Nephron (organoid): ENCODE measurements at regions not wholly inside any gene's neighbourhood (a gene's known extent, or its start where the extent isn't known, plus 50 kb on each side); places are given as distances from the start of the nearest gene placed in this dataset.

Source experiments
- H3K27ac Mint-ChIP-seq, 3 experiments: 2 replicates each; pipeline ENCODE4 v1.8.0; 2020; ENCODE audit warnings: mixed read lengths in 3 of 3, mild to moderate bottlenecking in 2 of 3, moderate library complexity in 1 of 3
- H3K27me3 Mint-ChIP-seq: 2 replicates; pipeline ENCODE4 v1.8.0; 2021; ENCODE audit warnings: low read depth, mild to moderate bottlenecking, moderate library complexity, mixed read lengths
- H3K36me3 Mint-ChIP-seq: 2 replicates; pipeline ENCODE4 v1.8.0; 2020; ENCODE audit warnings: low read depth, mixed read lengths
- H3K4me1 Mint-ChIP-seq: 2 replicates; pipeline ENCODE4 v1.8.0; 2020; ENCODE audit warnings: mixed read lengths
- H3K4me3 Mint-ChIP-seq, 3 experiments: 2 replicates each; pipeline ENCODE4 v1.8.0; 2020; ENCODE audit warnings: mild to moderate bottlenecking in 3 of 3, mixed read lengths in 3 of 3, moderate library complexity in 2 of 3
- H3K9me3 Mint-ChIP-seq: 2 replicates; pipeline ENCODE4 v1.8.0; 2020; ENCODE audit warnings: mixed read lengths
- TF ChIP-seq, protein P1 (sequence below), 3 experiments: fragments of 200-600 bp; sonication (generic); IDR thresholded peaks; one replicate each; pipeline ENCODE4 v1.5.0; 2021; ENCODE audit warnings: antibody characterized with exemption in 3 of 3; ENCODE audit not compliant: unreplicated experiment in 3 of 3

GRCh38 chr12:87270919-87271318 lies 758.3 kb downstream of the C12orf50 start:
- TF ChIP-seq, protein P1, sequence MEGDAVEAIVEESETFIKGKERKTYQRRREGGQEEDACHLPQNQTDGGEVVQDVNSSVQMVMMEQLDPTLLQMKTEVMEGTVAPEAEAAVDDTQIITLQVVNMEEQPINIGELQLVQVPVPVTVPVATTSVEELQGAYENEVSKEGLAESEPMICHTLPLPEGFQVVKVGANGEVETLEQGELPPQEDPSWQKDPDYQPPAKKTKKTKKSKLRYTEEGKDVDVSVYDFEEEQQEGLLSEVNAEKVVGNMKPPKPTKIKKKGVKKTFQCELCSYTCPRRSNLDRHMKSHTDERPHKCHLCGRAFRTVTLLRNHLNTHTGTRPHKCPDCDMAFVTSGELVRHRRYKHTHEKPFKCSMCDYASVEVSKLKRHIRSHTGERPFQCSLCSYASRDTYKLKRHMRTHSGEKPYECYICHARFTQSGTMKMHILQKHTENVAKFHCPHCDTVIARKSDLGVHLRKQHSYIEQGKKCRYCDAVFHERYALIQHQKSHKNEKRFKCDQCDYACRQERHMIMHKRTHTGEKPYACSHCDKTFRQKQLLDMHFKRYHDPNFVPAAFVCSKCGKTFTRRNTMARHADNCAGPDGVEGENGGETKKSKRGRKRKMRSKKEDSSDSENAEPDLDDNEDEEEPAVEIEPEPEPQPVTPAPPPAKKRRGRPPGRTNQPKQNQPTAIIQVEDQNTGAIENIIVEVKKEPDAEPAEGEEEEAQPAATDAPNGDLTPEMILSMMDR (IDR thresholded peaks at IDR 0.05; ENCODE audit: unreplicated experiment in 3 of 3): no peak
- no peaks in the 10 kb centered on the region for H3K9me3 Mint-ChIP-seq
- H3K4me3 Mint-ChIP-seq: no peak overlapping the region
- no peaks in the 10 kb centered on the region for H3K36me3 Mint-ChIP-seq
- H3K27ac Mint-ChIP-seq: no peak overlapping the region
- H3K4me1 Mint-ChIP-seq: peaks cover 26% of the 10 kb centered on the region
- no peaks in the 10 kb centered on the region for H3K27me3 Mint-ChIP-seq

GRCh38 chr12:87266305-87266704 lies 762.9 kb downstream of the C12orf50 start:
- H3K27me3 Mint-ChIP-seq: no peaks in the 10 kb centered on the region
- H3K4me3 Mint-ChIP-seq: no peak overlapping the region
- H3K36me3 Mint-ChIP-seq: no peaks in the 10 kb centered on the region
- no peaks in the 10 kb centered on the region for H3K4me1 Mint-ChIP-seq
- TF ChIP-seq, protein P1 (IDR thresholded peaks at IDR 0.05; ENCODE audit: unreplicated experiment in 3 of 3): no peak
- H3K27ac Mint-ChIP-seq: no peak overlapping the region
- no peaks in the 10 kb centered on the region for H3K9me3 Mint-ChIP-seq

DNA sequence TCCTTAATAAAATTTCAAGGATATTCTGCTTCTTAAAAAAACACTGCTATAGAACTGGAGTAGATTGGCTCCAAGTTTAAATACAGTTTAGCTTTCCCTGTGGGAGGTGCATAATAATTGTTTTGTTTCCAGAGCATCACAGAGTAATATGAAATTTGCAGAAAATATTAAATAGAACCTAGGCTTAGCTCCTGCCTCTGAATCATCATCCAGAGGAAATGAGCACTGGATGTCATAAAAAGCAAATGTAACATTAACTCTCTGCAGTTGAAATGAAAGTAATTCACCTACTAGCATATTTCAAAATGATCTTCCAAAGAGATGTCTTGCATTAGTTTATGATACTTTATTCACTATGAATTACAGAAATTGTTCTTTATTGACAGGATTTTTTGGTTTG lies 769.8 kb downstream of the C12orf50 start:
- TF ChIP-seq, protein P1 (IDR thresholded peaks at IDR 0.05; ENCODE audit: unreplicated experiment in 3 of 3): no peak
- Mint-ChIP-seq H3K9me3 (no peaks in the 10 kb centered on the region), H3K4me1 (peaks cover 4% of the 10 kb centered on the region), H3K36me3 (no peaks in the 10 kb centered on the region), H3K27ac (no peak overlapping the region), H3K4me3 (no peak overlapping the region), H3K27me3 (no peaks in the 10 kb centered on the region)

DNA sequence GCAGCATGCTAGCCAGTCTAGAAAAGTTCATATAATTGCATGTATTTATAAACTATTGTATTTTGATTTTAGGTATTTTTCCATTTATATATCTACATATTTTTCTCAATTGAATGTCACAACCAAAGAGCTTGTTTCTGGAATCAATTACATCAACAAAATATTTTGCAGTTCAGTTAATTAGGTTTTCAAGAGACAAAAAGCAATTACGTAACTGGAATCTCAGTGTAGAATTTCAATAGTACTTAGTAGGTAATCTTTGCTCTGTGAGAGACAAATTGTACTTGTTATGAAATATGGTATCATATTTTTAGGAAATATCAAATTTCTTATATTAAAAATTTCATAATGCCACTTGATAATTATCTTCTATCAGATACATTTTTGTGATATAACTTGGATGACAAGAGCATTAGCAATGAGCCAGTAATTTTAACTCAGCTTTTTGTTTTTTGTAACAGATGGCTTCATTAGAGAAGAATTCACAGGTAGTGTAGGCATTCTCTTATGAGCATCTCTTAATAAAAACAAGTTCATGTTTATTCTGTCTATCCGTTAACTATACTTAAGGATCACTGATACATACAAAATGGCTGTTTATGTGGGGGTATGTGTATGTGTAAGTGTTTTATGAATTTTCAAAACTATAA lies 774.7 kb downstream of the C12orf50 start:
- H3K4me3 Mint-ChIP-seq: no peak overlapping the region
- TF ChIP-seq, protein P1 (IDR thresholded peaks at IDR 0.05; ENCODE audit: unreplicated experiment in 3 of 3): no peak
- no peaks in the 10 kb centered on the region for H3K36me3 Mint-ChIP-seq
- peaks cover 3% of the 10 kb centered on the region for H3K9me3 Mint-ChIP-seq
- H3K27me3 Mint-ChIP-seq: no peaks in the 10 kb centered on the region
- H3K4me1 Mint-ChIP-seq: peaks cover 1% of the 10 kb centered on the region
- no peak overlapping the region for H3K27ac Mint-ChIP-seq

DNA sequence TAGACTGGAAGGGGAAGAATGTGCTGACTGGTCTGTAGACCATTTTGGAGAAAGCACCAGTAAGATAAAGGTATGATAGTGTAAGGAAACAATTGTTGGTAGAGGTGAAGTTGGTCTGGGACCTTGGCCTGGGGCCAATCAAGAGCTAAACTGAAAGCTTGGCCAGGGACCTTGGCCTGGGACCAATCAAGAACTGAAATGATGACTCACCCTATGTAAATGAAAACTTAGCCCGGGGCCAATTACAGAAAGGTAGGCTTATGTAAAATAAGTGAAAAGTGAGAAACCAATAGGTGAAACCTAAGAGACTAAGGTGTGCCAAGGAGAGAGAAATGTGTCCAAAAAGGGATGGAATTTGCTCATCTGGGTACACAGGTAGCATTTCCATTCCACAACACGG lies 776.0 kb downstream of the C12orf50 start:
- Mint-ChIP-seq H3K27ac (no peak overlapping the region), H3K27me3 (no peaks in the 10 kb centered on the region), H3K36me3 (no peaks in the 10 kb centered on the region), H3K4me3 (no peak overlapping the region), H3K9me3 (peaks cover 3% of the 10 kb centered on the region), H3K4me1 (peaks cover under 1% of the 10 kb centered on the region)
- TF ChIP-seq, protein P1 (IDR thresholded peaks at IDR 0.05; ENCODE audit: unreplicated experiment in 3 of 3): no peak

DNA sequence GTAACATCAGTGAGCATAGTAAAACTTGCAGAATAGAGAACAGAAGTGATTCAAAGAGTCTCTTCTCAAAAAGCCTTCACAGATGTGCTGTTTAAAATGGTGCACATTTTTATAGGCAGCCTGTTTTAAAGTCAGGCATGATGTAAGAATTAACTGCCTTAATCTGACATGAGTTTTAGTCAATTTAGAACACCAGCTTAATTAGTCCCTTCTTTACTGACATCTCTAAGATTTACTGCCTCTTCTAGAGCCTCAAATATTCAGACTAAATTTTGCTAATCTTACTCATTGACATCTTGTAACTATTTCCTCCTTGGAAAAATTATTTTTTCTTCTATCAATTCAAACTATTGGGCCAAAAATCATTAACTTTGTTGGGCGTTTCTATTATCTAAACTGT lies 782.5 kb downstream of the C12orf50 start:
- Mint-ChIP-seq H3K27ac (no peak overlapping the region), H3K4me3 (no peak overlapping the region), H3K9me3 (no peaks in the 10 kb centered on the region), H3K27me3 (no peaks in the 10 kb centered on the region), H3K36me3 (no peaks in the 10 kb centered on the region), H3K4me1 (peaks cover 9% of the 10 kb centered on the region)
- TF ChIP-seq, protein P1 (IDR thresholded peaks at IDR 0.05; ENCODE audit: unreplicated experiment in 3 of 3): no peak
